ENCODE measurements at regions not wholly inside any gene's neighbourhood (a gene's known extent, or its start where the extent isn't known, plus 50 kb on each side); places are given as distances from the start of the nearest gene placed in this dataset.

- DNase-seq (ENCODE audit: low spot score) (no peak), ATAC-seq (ENCODE audit: low read depth) (no peak)
- no peak overlapping the region for H3K4me3 ChIP-seq (ENCODE audit: severe bottlenecking)
- no peaks in the 10 kb centered on the region for H3K27me3 ChIP-seq (ENCODE audit: insufficient read depth, poor library complexity, severe bottlenecking)
- no peak for TF ChIP-seq CTCF (IDR thresholded peaks at IDR 0.05; ENCODE audit: poor library complexity, severe bottlenecking)
- H3K9me3 ChIP-seq (ENCODE audit: severe bottlenecking) = no peaks in the 10 kb centered on the region
- no peaks in the 10 kb centered on the region for H3K4me1 ChIP-seq (ENCODE audit: insufficient read depth, poor library complexity, severe bottlenecking)
- H3K27ac ChIP-seq (ENCODE audit: poor library complexity, severe bottlenecking) = no peak overlapping the region
- no peaks in the 10 kb centered on the region for H3K36me3 ChIP-seq (ENCODE audit: low read depth)
Observed at GRCh38 chr4:145381163-145381562, 100.5 kb upstream of the SMAD1 start.

- DNase-seq (ENCODE audit: low spot score) (no peak), ATAC-seq (ENCODE audit: low read depth) (no peak)
- Histone ChIP-seq H3K4me1 (ENCODE audit: insufficient read depth, poor library complexity, severe bottlenecking) (no peaks in the 10 kb centered on the region), H3K27ac (ENCODE audit: poor library complexity, severe bottlenecking) (no peak overlapping the region), H3K27me3 (ENCODE audit: insufficient read depth, poor library complexity, severe bottlenecking) (no peaks in the 10 kb centered on the region), H3K4me3 (ENCODE audit: severe bottlenecking) (no peak overlapping the region), H3K9me3 (ENCODE audit: severe bottlenecking) (no peaks in the 10 kb centered on the region), H3K36me3 (ENCODE audit: low read depth) (no peaks in the 10 kb centered on the region)
- TF ChIP-seq CTCF (IDR thresholded peaks at IDR 0.05; ENCODE audit: poor library complexity, severe bottlenecking) = no peak
Observed at GRCh38 chr4:145380123-145380522, 101.5 kb upstream of the SMAD1 start.

- Histone ChIP-seq H3K27ac (ENCODE audit: poor library complexity, severe bottlenecking) (no peak overlapping the region), H3K9me3 (ENCODE audit: severe bottlenecking) (no peaks in the 10 kb centered on the region), H3K4me1 (ENCODE audit: insufficient read depth, poor library complexity, severe bottlenecking) (no peaks in the 10 kb centered on the region), H3K4me3 (ENCODE audit: severe bottlenecking) (no peak overlapping the region), H3K27me3 (ENCODE audit: insufficient read depth, poor library complexity, severe bottlenecking) (no peaks in the 10 kb centered on the region), H3K36me3 (ENCODE audit: low read depth) (no peaks in the 10 kb centered on the region)
- DNase-seq (ENCODE audit: low spot score) (no peak), ATAC-seq (ENCODE audit: low read depth) (no peak)
- TF ChIP-seq CTCF (IDR thresholded peaks at IDR 0.05; ENCODE audit: poor library complexity, severe bottlenecking) = no peak
Observed at GRCh38 chr4:145375416-145375815, 106.2 kb upstream of the SMAD1 start.

GRCh38 chr4:145352438-145353145 lies 129.1 kb upstream of the SMAD1 start:
- no peaks in the 10 kb centered on the region for H3K4me1 ChIP-seq (ENCODE audit: insufficient read depth, poor library complexity, severe bottlenecking)
- H3K36me3 ChIP-seq (ENCODE audit: low read depth) = no peaks in the 10 kb centered on the region
- no peak overlapping the region for H3K4me3 ChIP-seq (ENCODE audit: severe bottlenecking)
- no peaks in the 10 kb centered on the region for H3K9me3 ChIP-seq (ENCODE audit: severe bottlenecking)
- no peak overlapping the region for H3K27ac ChIP-seq (ENCODE audit: poor library complexity, severe bottlenecking)
- no peaks in the 10 kb centered on the region for H3K27me3 ChIP-seq (ENCODE audit: insufficient read depth, poor library complexity, severe bottlenecking)
- no peak for TF ChIP-seq CTCF (IDR thresholded peaks at IDR 0.05; ENCODE audit: poor library complexity, severe bottlenecking)
- ATAC-seq (ENCODE audit: low read depth) = no peak
- no peak for DNase-seq (ENCODE audit: low spot score)

- DNase-seq (ENCODE audit: low spot score) = no peak
- no peak for TF ChIP-seq CTCF (IDR thresholded peaks at IDR 0.05; ENCODE audit: poor library complexity, severe bottlenecking)
- ATAC-seq (ENCODE audit: low read depth) = no peak
- Histone ChIP-seq H3K36me3 (ENCODE audit: low read depth) (no peaks in the 10 kb centered on the region), H3K27me3 (ENCODE audit: insufficient read depth, poor library complexity, severe bottlenecking) (no peaks in the 10 kb centered on the region), H3K27ac (ENCODE audit: poor library complexity, severe bottlenecking) (no peak overlapping the region), H3K9me3 (ENCODE audit: severe bottlenecking) (no peaks in the 10 kb centered on the region), H3K4me3 (ENCODE audit: severe bottlenecking) (no peak overlapping the region), H3K4me1 (ENCODE audit: insufficient read depth, poor library complexity, severe bottlenecking) (no peaks in the 10 kb centered on the region)
Observed at GRCh38 chr4:145351922-145352321, 129.7 kb upstream of the SMAD1 start.

Measured in RWPE2 (cell line).